Activated T-cell treated with anti-CD3 and anti-CD28 coated beads, Interleukin-2, amount 50 U/mL, for 4 hours (primary cell): ENCODE measurements at regions not wholly inside any gene's neighbourhood (a gene's known extent, or its start where the extent isn't known, plus 50 kb on each side); places are given as distances from the start of the nearest gene placed in this dataset.

ENCODE experiments used
- ATAC-seq, 2 donors: fragments of 200-7000 bp; cut with Tn5 transposase; one replicate each; pipeline ENCODE4 v1.10.0; 2021
- DNase-seq: peaks from one replicate; pipeline ENCODE4 v3.0.0-alpha.2; 2020
- H3K27me3 Mint-ChIP-seq: one replicate; pipeline ENCODE4 v1.8.0; 2021; ENCODE audit warnings: low read depth, mixed read lengths
- H3K36me3 Mint-ChIP-seq: one replicate; pipeline ENCODE4 v1.8.0; 2022; ENCODE audit warnings: mixed read lengths; ENCODE audit not compliant: insufficient read depth
- H3K4me1 Mint-ChIP-seq: one replicate; pipeline ENCODE4 v1.8.0; 2021; ENCODE audit warnings: low read depth, mixed read lengths
- H3K4me3 Mint-ChIP-seq: one replicate; pipeline ENCODE4 v1.8.0; 2021; ENCODE audit warnings: mild to moderate bottlenecking, moderate library complexity, mixed read lengths
- H3K9me3 Mint-ChIP-seq: one replicate; pipeline ENCODE4 v1.8.0; 2021; ENCODE audit warnings: mixed read lengths

- ATAC-seq = no peak
- Mint-ChIP-seq H3K9me3 (peaks cover 35% of the 10 kb centered on the region), H3K4me3 (no peak overlapping the region), H3K36me3 (no peaks in the 10 kb centered on the region), H3K4me1 (no peaks in the 10 kb centered on the region), H3K27me3 (no peaks in the 10 kb centered on the region)
- no peak for DNase-seq
Measured at GRCh38 chr13:64810750-64811149, 2419.4 kb downstream of the PCDH9 start.

- peaks cover 30% of the 10 kb centered on the region for H3K9me3 Mint-ChIP-seq
- H3K4me3 Mint-ChIP-seq = no peak overlapping the region
- H3K4me1 Mint-ChIP-seq = no peaks in the 10 kb centered on the region
- no peaks in the 10 kb centered on the region for H3K27me3 Mint-ChIP-seq
- ATAC-seq = no peak
- DNase-seq = no peak
- H3K36me3 Mint-ChIP-seq = no peaks in the 10 kb centered on the region
Measured at GRCh38 chr13:64808704-64809103, 2421.4 kb downstream of the PCDH9 start.

GRCh38 chr13:64801768-64802167 is 2428.4 kb downstream of the PCDH9 start:
- peaks cover 7% of the 10 kb centered on the region for H3K9me3 Mint-ChIP-seq
- no peak for DNase-seq
- no peaks in the 10 kb centered on the region for H3K36me3 Mint-ChIP-seq

GRCh38 chr13:64798422-64798821 is 2431.7 kb downstream of the PCDH9 start:
- Mint-ChIP-seq H3K9me3 (peaks cover 18% of the 10 kb centered on the region), H3K36me3 (no peaks in the 10 kb centered on the region), H3K4me1 (no peaks in the 10 kb centered on the region), H3K27me3 (no peaks in the 10 kb centered on the region), H3K4me3 (no peak overlapping the region)
- no peak for DNase-seq
- ATAC-seq = no peak

More at GRCh38 chr13:64801768-64802167, 2428.4 kb downstream of the PCDH9 start:
- Mint-ChIP-seq H3K4me3 (no peak overlapping the region), H3K27me3 (no peaks in the 10 kb centered on the region), H3K4me1 (no peaks in the 10 kb centered on the region)
- no peak for ATAC-seq

GRCh38 chr13:64793592-64793991 is 2436.5 kb downstream of the PCDH9 start:
- Mint-ChIP-seq H3K36me3 (no peaks in the 10 kb centered on the region), H3K4me3 (no peak overlapping the region), H3K4me1 (no peaks in the 10 kb centered on the region), H3K9me3 (peaks cover 34% of the 10 kb centered on the region), H3K27me3 (no peaks in the 10 kb centered on the region)
- no peak for DNase-seq
- ATAC-seq = no peak

GRCh38 chr13:64793131-64793530 is 2437.0 kb downstream of the PCDH9 start:
- DNase-seq (no peak), ATAC-seq (no peak)
- no peaks in the 10 kb centered on the region for H3K4me1 Mint-ChIP-seq
- no peaks in the 10 kb centered on the region for H3K27me3 Mint-ChIP-seq
- peaks cover 34% of the 10 kb centered on the region for H3K9me3 Mint-ChIP-seq
- H3K4me3 Mint-ChIP-seq = no peak overlapping the region
- H3K36me3 Mint-ChIP-seq = no peaks in the 10 kb centered on the region

- Mint-ChIP-seq H3K36me3 (no peaks in the 10 kb centered on the region), H3K27me3 (no peaks in the 10 kb centered on the region), H3K4me1 (no peaks in the 10 kb centered on the region), H3K9me3 (peaks cover 34% of the 10 kb centered on the region), H3K4me3 (no peak overlapping the region)
- no peak for ATAC-seq
- DNase-seq = no peak
Measured at GRCh38 chr13:64791373-64791772, 2438.8 kb downstream of the PCDH9 start.

- no peaks in the 10 kb centered on the region for H3K9me3 Mint-ChIP-seq
- H3K4me1 Mint-ChIP-seq = no peaks in the 10 kb centered on the region
- H3K4me3 Mint-ChIP-seq = no peak overlapping the region
- H3K27me3 Mint-ChIP-seq = no peaks in the 10 kb centered on the region
- H3K36me3 Mint-ChIP-seq = no peaks in the 10 kb centered on the region
- no peak for ATAC-seq
- DNase-seq = no peak
Measured at GRCh38 chr13:64782466-64782865, 2447.7 kb downstream of the PCDH9 start.

GRCh38 chr13:64778002-64778401 is 2452.1 kb downstream of the PCDH9 start:
- ATAC-seq (no peak), DNase-seq (no peak)
- Mint-ChIP-seq H3K27me3 (no peaks in the 10 kb centered on the region), H3K4me3 (no peak overlapping the region), H3K9me3 (peaks cover 7% of the 10 kb centered on the region), H3K36me3 (no peaks in the 10 kb centered on the region), H3K4me1 (no peaks in the 10 kb centered on the region)

GRCh38 chr13:64774915-64775314 is 2455.2 kb downstream of the PCDH9 start:
- no peaks in the 10 kb centered on the region for H3K4me1 Mint-ChIP-seq
- ATAC-seq (no peak), DNase-seq (no peak)
- peaks cover 8% of the 10 kb centered on the region for H3K9me3 Mint-ChIP-seq
- no peaks in the 10 kb centered on the region for H3K36me3 Mint-ChIP-seq
- H3K27me3 Mint-ChIP-seq = no peaks in the 10 kb centered on the region
- H3K4me3 Mint-ChIP-seq = no peak overlapping the region

- Mint-ChIP-seq H3K36me3 (no peaks in the 10 kb centered on the region), H3K4me1 (no peaks in the 10 kb centered on the region), H3K9me3 (peaks cover 8% of the 10 kb centered on the region), H3K27me3 (no peaks in the 10 kb centered on the region), H3K4me3 (no peak overlapping the region)
- DNase-seq (no peak), ATAC-seq (no peak)
Measured at GRCh38 chr13:64770743-64771142, 2459.4 kb downstream of the PCDH9 start.

- Mint-ChIP-seq H3K9me3 (no peaks in the 10 kb centered on the region), H3K4me3 (no peak overlapping the region), H3K4me1 (no peaks in the 10 kb centered on the region), H3K36me3 (no peaks in the 10 kb centered on the region), H3K27me3 (no peaks in the 10 kb centered on the region)
- no peak for DNase-seq
- no peak for ATAC-seq
Measured at GRCh38 chr13:64767054-64767453, 2463.1 kb downstream of the PCDH9 start.

- H3K27me3 Mint-ChIP-seq = no peaks in the 10 kb centered on the region
- ATAC-seq (no peak), DNase-seq (no peak)
- no peaks in the 10 kb centered on the region for H3K9me3 Mint-ChIP-seq
- H3K4me3 Mint-ChIP-seq = no peak overlapping the region
- H3K36me3 Mint-ChIP-seq = no peaks in the 10 kb centered on the region
- no peaks in the 10 kb centered on the region for H3K4me1 Mint-ChIP-seq
Measured at GRCh38 chr13:64765636-64766035, 2464.5 kb downstream of the PCDH9 start.

- no peak for ATAC-seq
- H3K4me3 Mint-ChIP-seq = no peak overlapping the region
Measured at GRCh38 chr13:64758521-64759244, 2471.5 kb downstream of the PCDH9 start.

GRCh38 chr13:64756621-64757020 is 2473.5 kb downstream of the PCDH9 start:
- H3K27me3 Mint-ChIP-seq = no peaks in the 10 kb centered on the region
- H3K36me3 Mint-ChIP-seq = no peaks in the 10 kb centered on the region
- peaks cover 21% of the 10 kb centered on the region for H3K9me3 Mint-ChIP-seq
- H3K4me3 Mint-ChIP-seq = no peak overlapping the region
- ATAC-seq (no peak), DNase-seq (no peak)
- H3K4me1 Mint-ChIP-seq = no peaks in the 10 kb centered on the region

More at GRCh38 chr13:64758521-64759244, 2471.5 kb downstream of the PCDH9 start:
- Mint-ChIP-seq H3K36me3 (no peaks in the 10 kb centered on the region), H3K9me3 (peaks cover 18% of the 10 kb centered on the region), H3K4me1 (no peaks in the 10 kb centered on the region), H3K27me3 (no peaks in the 10 kb centered on the region)
- DNase-seq = no peak
